HL-60 (cell line): ENCODE measurements at regions not wholly inside any gene's neighbourhood (a gene's known extent, or its start where the extent isn't known, plus 50 kb on each side); places are given as distances from the start of the nearest gene placed in this dataset.

Experiments
- DNase-seq, 2 experiments: peaks; one replicate each; pipeline ENCODE4 v3.0.0-alpha.2; 2010 to 2020; ENCODE audit warnings: low read depth in 1 of 2, low spot score in 1 of 2
- H3K27ac ChIP-seq: fragments of 250-450 bp; sonication (Bioruptor Pico); replicated peaks from 2 replicates; pipeline ENCODE4 v1.5.1; 2020; ENCODE audit warnings: mild to moderate bottlenecking, moderate library complexity
- H3K27me3 ChIP-seq: fragments of 250-450 bp; sonication (Bioruptor Pico); 2 replicates; pipeline ENCODE4 v1.5.1; 2021; ENCODE audit warnings: mild to moderate bottlenecking, moderate library complexity; ENCODE audit not compliant: insufficient read depth, poor library complexity, severe bottlenecking
- H3K4me3 ChIP-seq: replicated peaks from 2 replicates; pipeline ENCODE4 v1.5.1; 2011; ENCODE audit warnings: mild to moderate bottlenecking, control low read depth, low read length; ENCODE audit not compliant: insufficient read depth
- CTCF ChIP-seq: IDR thresholded peaks from one replicate; pipeline ENCODE4 v1.5.1; 2011; ENCODE audit warnings: low read length, control low read depth, inconsistent platforms; ENCODE audit not compliant: insufficient read depth
- GABPA ChIP-seq: IDR thresholded peaks from 2 replicates; pipeline ENCODE4 v1.6.1; 2012; ENCODE audit warnings: low read depth
- POLR2AphosphoS5 ChIP-seq: IDR thresholded peaks from 2 replicates; pipeline ENCODE4 v1.6.1; 2012; ENCODE audit warnings: low read depth
- REST ChIP-seq: IDR thresholded peaks from 2 replicates; pipeline ENCODE4 v1.6.1; 2012; ENCODE audit warnings: low read depth; ENCODE audit not compliant: insufficient replicate concordance
- SPI1 ChIP-seq: IDR thresholded peaks from 2 replicates; pipeline ENCODE4 v1.6.1; 2012; ENCODE audit warnings: low read depth, mild to moderate bottlenecking, borderline replicate concordance

GRCh38 chr5:123805300-123805699 is 293.3 kb downstream of the CSNK1G3 start:
- DNase-seq = no peak
- H3K27ac ChIP-seq = no peak overlapping the region
- H3K27me3 ChIP-seq = no peaks in the 10 kb centered on the region

GRCh38 chr5:123803359-123803758 is 291.4 kb downstream of the CSNK1G3 start:
- Histone ChIP-seq H3K4me3 (no peak overlapping the region), H3K27me3 (no peaks in the 10 kb centered on the region), H3K27ac (no peak overlapping the region)
- TF ChIP-seq CTCF (no peak), SPI1 (no peak), GABPA (no peak), POLR2AphosphoS5 (no peak), REST (no peak)
- no peak for DNase-seq

More at GRCh38 chr5:123805300-123805699, 293.3 kb downstream of the CSNK1G3 start:
- no peak overlapping the region for H3K4me3 ChIP-seq
- TF ChIP-seq REST (no peak), CTCF (no peak), POLR2AphosphoS5 (no peak), GABPA (no peak), SPI1 (no peak)

GRCh38 chr5:123802298-123802951 is 290.4 kb downstream of the CSNK1G3 start:
- no peak overlapping the region for H3K27ac ChIP-seq
- no peak for DNase-seq
- no peak for TF ChIP-seq CTCF
- no peak overlapping the region for H3K4me3 ChIP-seq
- no peaks in the 10 kb centered on the region for H3K27me3 ChIP-seq

- no peak overlapping the region for H3K27ac ChIP-seq
- H3K27me3 ChIP-seq = no peaks in the 10 kb centered on the region
- no peak for TF ChIP-seq SPI1
- TF ChIP-seq GABPA = no peak
- TF ChIP-seq POLR2AphosphoS5 = no peak
- no peak for TF ChIP-seq REST
- no peak for TF ChIP-seq CTCF
- no peak for DNase-seq
- H3K4me3 ChIP-seq = no peak overlapping the region
Measured at GRCh38 chr5:123800640-123801039, 288.7 kb downstream of the CSNK1G3 start.
